ENCODE measurements at regions not wholly inside any gene's neighbourhood (a gene's known extent, or its start where the extent isn't known, plus 50 kb on each side); places are given as distances from the start of the nearest gene placed in this dataset.

DNA sequence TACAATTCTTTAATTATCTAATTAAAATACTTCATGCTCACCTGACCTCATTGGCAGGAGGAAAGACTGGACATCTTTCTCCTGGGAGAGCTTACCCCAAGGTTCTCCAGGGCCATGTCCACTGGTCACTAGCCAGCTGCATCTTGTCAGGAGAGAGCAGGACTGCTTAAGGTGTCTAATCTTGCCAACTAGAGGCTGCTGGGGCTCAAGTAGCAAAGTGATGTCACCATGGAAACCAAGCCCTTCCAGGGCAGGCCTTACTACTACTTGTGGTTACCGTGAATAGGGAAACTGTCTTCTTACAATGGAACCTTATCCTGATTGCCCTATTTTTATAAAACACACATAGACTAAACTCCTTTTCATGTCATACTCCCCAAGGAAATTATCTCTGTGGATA is 376.4 kb downstream of the SNAPC1 start:
- Histone ChIP-seq H3K36me3 (ENCODE audit: control insufficient read depth, insufficient read depth, low read length) (no peaks in the 10 kb centered on the region), H3K27me3 (replicated peaks; ENCODE audit: control insufficient read depth, insufficient read depth, low read length) (no peaks in the 10 kb centered on the region), H3K4me3 (replicated peaks; ENCODE audit: low read depth, low read length) (no peak overlapping the region)
- no peak for DNase-seq (ENCODE audit: extremely low read depth, insufficient read length)
- TF ChIP-seq, protein P1, sequence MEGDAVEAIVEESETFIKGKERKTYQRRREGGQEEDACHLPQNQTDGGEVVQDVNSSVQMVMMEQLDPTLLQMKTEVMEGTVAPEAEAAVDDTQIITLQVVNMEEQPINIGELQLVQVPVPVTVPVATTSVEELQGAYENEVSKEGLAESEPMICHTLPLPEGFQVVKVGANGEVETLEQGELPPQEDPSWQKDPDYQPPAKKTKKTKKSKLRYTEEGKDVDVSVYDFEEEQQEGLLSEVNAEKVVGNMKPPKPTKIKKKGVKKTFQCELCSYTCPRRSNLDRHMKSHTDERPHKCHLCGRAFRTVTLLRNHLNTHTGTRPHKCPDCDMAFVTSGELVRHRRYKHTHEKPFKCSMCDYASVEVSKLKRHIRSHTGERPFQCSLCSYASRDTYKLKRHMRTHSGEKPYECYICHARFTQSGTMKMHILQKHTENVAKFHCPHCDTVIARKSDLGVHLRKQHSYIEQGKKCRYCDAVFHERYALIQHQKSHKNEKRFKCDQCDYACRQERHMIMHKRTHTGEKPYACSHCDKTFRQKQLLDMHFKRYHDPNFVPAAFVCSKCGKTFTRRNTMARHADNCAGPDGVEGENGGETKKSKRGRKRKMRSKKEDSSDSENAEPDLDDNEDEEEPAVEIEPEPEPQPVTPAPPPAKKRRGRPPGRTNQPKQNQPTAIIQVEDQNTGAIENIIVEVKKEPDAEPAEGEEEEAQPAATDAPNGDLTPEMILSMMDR (IDR thresholded peaks at IDR 0.05; ENCODE audit: insufficient read depth, low read length, poor library complexity, severe bottlenecking), result no peak

DNA sequence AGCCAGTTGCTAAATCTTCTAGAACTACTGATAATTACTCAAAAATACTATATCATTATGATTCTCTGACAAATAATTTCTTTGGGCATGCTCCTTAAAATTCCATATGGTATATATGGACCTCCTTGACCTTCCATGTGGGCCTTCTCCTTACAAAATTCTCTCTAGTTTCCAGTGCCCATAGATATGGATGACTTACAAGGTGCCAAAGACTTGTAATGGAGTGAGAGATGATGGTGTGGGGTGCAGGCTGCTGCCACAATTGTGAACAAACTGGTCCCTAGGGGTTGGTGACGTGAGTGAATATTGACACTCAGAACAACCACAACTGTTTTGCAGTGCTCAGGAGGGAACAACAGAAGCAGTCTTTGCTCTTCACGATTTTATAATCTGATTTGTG is 378.9 kb downstream of the SNAPC1 start:
- no peak overlapping the region for H3K4me3 ChIP-seq (replicated peaks; ENCODE audit: low read depth, low read length)
- H3K27me3 ChIP-seq (replicated peaks; ENCODE audit: control insufficient read depth, insufficient read depth, low read length), result no peaks in the 10 kb centered on the region
- H3K36me3 ChIP-seq (ENCODE audit: control insufficient read depth, insufficient read depth, low read length), result no peaks in the 10 kb centered on the region
- TF ChIP-seq, protein P1 (IDR thresholded peaks at IDR 0.05; ENCODE audit: insufficient read depth, low read length, poor library complexity, severe bottlenecking), result no peak
- no peak for DNase-seq (ENCODE audit: extremely low read depth, insufficient read length)

DNA sequence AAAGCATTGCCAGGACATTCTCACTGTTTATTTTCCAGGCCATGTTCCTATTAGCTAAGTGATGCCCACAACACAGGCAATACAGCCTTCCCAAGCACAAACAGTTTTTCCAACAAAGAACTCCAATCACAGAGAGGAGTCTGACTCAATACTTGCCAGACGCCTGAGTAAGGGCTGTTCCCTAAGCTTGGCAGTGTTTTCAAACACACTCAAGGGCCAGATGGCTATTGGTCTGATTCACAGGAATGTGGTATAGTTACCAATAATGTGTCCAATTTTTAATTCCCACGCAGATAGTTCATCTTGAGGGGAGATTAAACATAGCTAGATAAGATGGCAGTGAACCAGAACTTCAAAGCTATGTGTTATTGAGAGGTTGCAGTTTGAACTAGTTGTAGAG is 381.0 kb downstream of the SNAPC1 start:
- Histone ChIP-seq H3K36me3 (ENCODE audit: control insufficient read depth, insufficient read depth, low read length) (no peaks in the 10 kb centered on the region), H3K27me3 (replicated peaks; ENCODE audit: control insufficient read depth, insufficient read depth, low read length) (no peaks in the 10 kb centered on the region), H3K4me3 (replicated peaks; ENCODE audit: low read depth, low read length) (no peak overlapping the region)
- no peak for DNase-seq (ENCODE audit: extremely low read depth, insufficient read length)
- TF ChIP-seq, protein P1 (IDR thresholded peaks at IDR 0.05; ENCODE audit: insufficient read depth, low read length, poor library complexity, severe bottlenecking), result no peak

DNA sequence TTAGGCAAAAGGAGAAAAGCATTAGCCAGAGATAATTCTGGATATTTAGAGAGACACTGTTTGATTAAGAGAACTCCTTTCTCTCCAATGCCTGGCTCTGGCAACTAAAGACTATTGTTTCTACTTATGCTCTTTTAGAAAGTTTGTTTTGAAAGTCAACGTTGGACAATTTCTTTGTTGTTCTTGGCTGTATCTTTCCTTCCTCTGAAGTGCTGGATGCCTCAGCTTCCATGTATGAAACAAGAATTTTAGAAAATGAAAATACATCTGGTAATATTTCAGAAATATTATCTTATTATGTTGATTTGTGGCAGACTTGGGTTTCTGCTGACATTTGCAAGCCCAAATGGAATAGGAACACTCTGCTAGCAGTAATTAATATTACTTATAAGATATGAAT is 382.6 kb downstream of the SNAPC1 start:
- Histone ChIP-seq H3K27me3 (replicated peaks; ENCODE audit: control insufficient read depth, insufficient read depth, low read length) (no peaks in the 10 kb centered on the region), H3K4me3 (replicated peaks; ENCODE audit: low read depth, low read length) (no peak overlapping the region), H3K36me3 (ENCODE audit: control insufficient read depth, insufficient read depth, low read length) (no peaks in the 10 kb centered on the region)
- no peak for DNase-seq (ENCODE audit: extremely low read depth, insufficient read length)
- TF ChIP-seq, protein P1 (IDR thresholded peaks at IDR 0.05; ENCODE audit: insufficient read depth, low read length, poor library complexity, severe bottlenecking), result no peak

GRCh38 chr14:62146030-62146429 is 383.8 kb downstream of the SNAPC1 start:
- Histone ChIP-seq H3K27me3 (replicated peaks; ENCODE audit: control insufficient read depth, insufficient read depth, low read length) (no peaks in the 10 kb centered on the region), H3K4me3 (replicated peaks; ENCODE audit: low read depth, low read length) (no peak overlapping the region), H3K36me3 (ENCODE audit: control insufficient read depth, insufficient read depth, low read length) (no peaks in the 10 kb centered on the region)
- no peak for DNase-seq (ENCODE audit: extremely low read depth, insufficient read length)
- TF ChIP-seq, protein P1 (IDR thresholded peaks at IDR 0.05; ENCODE audit: insufficient read depth, low read length, poor library complexity, severe bottlenecking), result no peak

GRCh38 chr14:62156052-62156451 is 393.8 kb downstream of the SNAPC1 start:
- H3K36me3 ChIP-seq (ENCODE audit: control insufficient read depth, insufficient read depth, low read length), result no peaks in the 10 kb centered on the region
- TF ChIP-seq, protein P1 (IDR thresholded peaks at IDR 0.05; ENCODE audit: insufficient read depth, low read length, poor library complexity, severe bottlenecking), result no peak
- no peak overlapping the region for H3K4me3 ChIP-seq (replicated peaks; ENCODE audit: low read depth, low read length)
- no peak for DNase-seq (ENCODE audit: extremely low read depth, insufficient read length)
- H3K27me3 ChIP-seq (replicated peaks; ENCODE audit: control insufficient read depth, insufficient read depth, low read length), result no peaks in the 10 kb centered on the region

All from GM06990 (cell line).